Epithelial cell of proximal tubule (primary cell): ENCODE measurements at regions not wholly inside any gene's neighbourhood (a gene's known extent, or its start where the extent isn't known, plus 50 kb on each side); places are given as distances from the start of the nearest gene placed in this dataset.

Experiments
- DNase-seq: peaks from one replicate; pipeline ENCODE4 v3.0.0-alpha.2; 2011; ENCODE audit warnings: low read depth
- H3K4me3 ChIP-seq: 2 replicates; pipeline ENCODE4 v1.5.1; 2011; ENCODE audit warnings: low read depth, mild to moderate bottlenecking, low read length
- TF ChIP-seq, protein P1 (sequence below): conservative IDR thresholded peaks from 2 replicates; pipeline ENCODE4 v1.5.1; 2012; ENCODE audit warnings: low read depth, mild to moderate bottlenecking, low read length

DNA sequence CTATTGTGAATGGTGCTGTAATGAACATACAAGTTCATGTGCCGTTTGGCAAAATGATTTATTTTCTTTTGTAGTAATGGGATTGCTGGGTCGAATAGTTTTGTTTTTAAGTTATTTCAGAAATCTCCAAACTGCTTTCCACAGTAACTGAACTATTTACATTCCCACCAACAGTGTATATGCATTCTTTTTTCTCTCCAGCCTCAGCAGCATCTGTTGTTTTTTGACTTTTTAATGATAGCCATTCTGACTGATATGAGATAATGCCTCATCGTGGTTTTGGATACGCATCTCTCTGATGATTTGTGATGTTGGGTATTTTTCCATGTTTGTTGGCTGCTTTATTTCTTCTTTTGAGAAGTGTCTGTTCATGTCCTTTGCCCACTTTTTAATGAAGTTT lies 246.3 kb upstream of the ADGRL3 start:
- no peak for DNase-seq
- TF ChIP-seq, protein P1, sequence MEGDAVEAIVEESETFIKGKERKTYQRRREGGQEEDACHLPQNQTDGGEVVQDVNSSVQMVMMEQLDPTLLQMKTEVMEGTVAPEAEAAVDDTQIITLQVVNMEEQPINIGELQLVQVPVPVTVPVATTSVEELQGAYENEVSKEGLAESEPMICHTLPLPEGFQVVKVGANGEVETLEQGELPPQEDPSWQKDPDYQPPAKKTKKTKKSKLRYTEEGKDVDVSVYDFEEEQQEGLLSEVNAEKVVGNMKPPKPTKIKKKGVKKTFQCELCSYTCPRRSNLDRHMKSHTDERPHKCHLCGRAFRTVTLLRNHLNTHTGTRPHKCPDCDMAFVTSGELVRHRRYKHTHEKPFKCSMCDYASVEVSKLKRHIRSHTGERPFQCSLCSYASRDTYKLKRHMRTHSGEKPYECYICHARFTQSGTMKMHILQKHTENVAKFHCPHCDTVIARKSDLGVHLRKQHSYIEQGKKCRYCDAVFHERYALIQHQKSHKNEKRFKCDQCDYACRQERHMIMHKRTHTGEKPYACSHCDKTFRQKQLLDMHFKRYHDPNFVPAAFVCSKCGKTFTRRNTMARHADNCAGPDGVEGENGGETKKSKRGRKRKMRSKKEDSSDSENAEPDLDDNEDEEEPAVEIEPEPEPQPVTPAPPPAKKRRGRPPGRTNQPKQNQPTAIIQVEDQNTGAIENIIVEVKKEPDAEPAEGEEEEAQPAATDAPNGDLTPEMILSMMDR, result no peak
- H3K4me3 ChIP-seq, result no peak overlapping the region

DNA sequence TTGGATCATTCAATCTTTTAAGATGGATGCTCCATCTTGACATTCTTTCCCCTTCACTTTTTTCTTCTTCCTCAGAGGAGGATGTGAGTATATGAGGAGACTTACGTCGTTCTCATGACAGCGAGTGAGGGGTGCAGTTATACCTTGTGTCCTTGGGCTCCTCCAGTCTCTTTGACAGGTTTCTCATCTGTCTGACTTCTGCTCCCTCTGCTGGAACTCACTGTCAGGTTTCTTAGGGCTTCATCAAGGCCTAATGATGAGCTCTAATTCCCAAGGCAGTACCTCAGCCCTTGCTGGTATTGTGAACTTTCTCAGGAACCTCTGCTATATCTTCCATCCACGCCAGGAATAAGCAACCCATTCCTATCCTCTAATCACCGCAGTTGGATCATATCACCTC lies 237.8 kb upstream of the ADGRL3 start:
- H3K4me3 ChIP-seq, result no peak overlapping the region
- DNase-seq, result no peak
- TF ChIP-seq, protein P1, result no peak

DNA sequence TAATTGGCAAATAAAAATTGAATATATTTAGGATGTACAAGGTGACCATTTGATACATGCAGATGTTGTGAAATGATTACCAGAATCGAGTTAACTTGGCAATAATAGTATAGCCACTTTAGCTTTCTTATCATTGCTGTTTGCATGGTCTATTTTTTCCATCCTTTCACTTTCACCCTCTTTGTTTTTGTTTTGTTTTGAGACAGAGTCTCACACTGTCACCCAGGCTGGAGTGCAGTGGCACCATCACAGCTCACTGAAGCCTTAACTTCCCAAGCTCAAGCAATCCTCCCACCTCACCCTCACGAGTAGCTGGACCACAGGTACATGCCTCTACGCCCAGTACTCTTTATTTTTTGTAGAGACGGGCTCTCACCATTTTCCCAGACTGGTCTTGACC lies 218.6 kb upstream of the ADGRL3 start:
- TF ChIP-seq, protein P1, result no peak
- DNase-seq, result no peak
- H3K4me3 ChIP-seq, result no peak overlapping the region

DNA sequence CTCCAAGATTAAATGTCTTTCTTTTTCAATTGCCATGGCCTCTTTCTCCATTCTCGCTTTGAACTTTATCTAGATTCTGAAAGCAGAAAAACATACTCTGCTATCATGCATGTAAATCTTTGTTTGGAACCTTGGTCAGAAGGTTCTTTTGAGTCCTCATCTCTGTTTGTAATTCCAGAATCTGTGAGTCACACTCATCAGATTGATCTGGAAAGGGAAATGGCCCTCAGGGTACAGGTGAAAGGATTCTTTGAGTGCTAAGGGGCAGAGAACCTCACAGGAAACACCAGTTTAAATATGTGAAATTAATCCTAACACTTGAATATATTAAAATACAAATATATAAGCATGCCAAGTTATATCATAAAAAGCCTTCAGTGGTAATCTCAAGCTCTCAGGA lies 211.0 kb upstream of the ADGRL3 start:
- TF ChIP-seq, protein P1, result no peak
- no peak for DNase-seq

DNA sequence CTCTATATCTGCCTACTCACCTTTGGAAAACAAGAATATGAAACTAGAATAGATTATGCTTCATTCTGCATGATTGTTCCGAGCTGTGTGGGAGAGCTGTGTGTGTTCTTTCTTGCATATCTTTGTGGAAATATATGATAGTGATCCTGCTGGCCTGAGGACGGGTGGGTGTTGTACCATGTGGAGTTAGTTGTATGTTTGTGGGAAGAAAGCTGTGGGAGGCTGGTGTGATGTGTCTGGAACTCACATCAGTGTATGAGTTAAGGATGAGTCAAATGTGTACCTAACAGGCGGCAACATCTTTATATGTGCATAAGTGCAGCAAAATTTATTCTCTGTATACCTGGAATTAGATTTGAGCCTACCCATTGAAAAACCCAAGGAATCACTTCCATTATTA lies 208.1 kb upstream of the ADGRL3 start:
- DNase-seq, result no peak
- TF ChIP-seq, protein P1, result no peak
- H3K4me3 ChIP-seq, result no peak overlapping the region

More for the DNA sequence above, 211.0 kb upstream of the ADGRL3 start:
- no peak overlapping the region for H3K4me3 ChIP-seq

DNA sequence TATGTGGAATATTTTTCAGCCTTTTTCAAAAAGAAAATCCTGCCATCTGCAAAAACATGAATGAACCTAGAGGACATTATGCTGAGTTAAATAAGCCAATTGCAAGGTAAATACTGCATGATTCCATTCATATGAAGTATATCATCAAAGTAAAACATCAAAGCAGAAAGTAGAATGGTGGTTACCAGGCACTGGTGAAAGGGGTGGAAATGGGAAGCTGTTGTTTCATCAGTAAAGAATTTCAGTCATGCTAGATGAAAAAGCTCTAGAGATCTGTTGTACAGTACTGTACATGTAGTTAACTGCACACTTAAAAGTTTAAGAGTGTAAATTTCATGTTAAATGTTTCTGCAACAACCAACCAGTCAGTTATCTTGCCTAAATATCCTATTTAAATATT lies 196.8 kb upstream of the ADGRL3 start:
- H3K4me3 ChIP-seq, result no peak overlapping the region
- TF ChIP-seq, protein P1, result no peak
- no peak for DNase-seq

DNA sequence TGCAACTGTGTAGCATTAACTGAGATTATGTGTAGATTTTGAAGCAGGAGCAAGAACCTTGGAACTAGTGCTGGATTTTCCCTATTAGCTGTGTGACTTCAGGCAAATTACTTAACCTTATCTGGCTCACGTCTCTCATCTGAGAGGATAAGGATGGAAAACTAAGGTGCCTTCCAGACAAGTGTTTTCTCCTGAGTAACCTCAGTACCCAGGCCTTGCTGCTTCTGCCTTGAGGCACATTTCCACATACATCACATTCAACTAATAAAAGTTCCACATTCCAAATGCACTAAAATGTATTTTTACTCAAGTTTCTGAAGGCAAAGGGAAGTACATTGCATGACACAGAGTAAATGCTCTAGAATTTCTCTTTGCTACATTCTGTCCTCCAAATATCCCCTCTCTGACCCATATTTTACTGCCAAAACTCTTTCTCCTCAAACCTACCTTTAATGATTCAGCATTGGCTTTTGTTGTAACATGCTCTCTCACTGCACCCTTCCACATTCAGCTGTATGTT lies 195.4 kb upstream of the ADGRL3 start:
- H3K4me3 ChIP-seq, result no peak overlapping the region
- no peak for DNase-seq
- TF ChIP-seq, protein P1, result no peak
